GM19463 (cell line): ENCODE measurements at regions not wholly inside any gene's neighbourhood (a gene's known extent, or its start where the extent isn't known, plus 50 kb on each side); places are given as distances from the start of the nearest gene placed in this dataset.
"Not testable (repeated sequence)": the region's sequence is repeated elsewhere in the genome, so short reads cannot be mapped to it uniquely, and the experiment has no call there.

Experiments
- ATAC-seq: cut with Tn5 transposase; IDR thresholded peaks from one replicate; pipeline ENCODE4 v1.9.1; 2021; ENCODE audit warnings: mild to moderate bottlenecking, moderate library complexity; ENCODE audit not compliant: unreplicated experiment

DNA sequence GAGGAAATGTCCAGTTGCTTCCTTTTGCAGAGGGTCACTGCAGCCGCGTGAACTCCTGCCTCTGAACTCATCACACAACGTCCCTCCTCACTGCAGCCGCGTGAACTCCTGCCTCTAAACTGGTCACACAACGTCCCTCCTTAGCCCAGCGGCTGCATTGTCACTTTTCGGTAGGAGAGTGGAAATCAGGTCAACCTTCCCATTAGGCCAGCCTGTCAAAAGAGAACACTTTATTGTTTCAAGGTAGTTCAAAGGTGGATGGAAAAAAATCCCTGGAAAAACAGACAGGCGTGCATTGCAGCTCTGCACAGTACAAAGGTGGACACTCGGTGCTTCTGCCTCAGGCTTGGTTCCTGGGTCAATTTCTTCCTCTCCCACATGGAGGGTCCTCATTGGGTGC lies 280.2 kb downstream of the FOXL1 start:
- no peak for ATAC-seq

DNA sequence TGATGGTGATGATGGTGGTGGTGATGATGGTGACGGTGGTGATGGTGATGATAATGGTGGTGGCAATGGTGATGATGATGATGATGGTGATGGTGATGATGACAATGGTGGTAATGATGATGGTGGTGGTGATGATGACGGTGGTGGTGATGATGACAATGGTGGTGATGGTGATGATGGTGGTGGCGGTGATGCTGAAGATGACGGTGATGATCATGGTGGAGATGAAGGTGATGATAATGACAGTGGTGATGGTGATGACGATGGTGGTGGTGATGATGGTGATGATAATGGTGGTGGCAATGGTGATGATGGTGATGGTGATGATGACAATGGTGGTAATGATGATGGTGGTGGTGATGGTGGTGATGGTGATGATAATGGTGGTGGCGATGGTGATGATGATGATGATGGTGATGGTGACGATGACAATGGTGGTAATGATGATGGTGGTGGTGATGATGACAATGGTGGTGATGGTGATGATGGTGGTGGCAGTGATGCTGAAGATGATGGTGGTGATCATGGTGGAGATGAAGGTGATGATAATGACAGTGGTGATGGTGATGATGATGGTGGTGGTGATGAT lies 283.0 kb downstream of the FOXL1 start:
- ATAC-seq = not testable (repeated sequence)

DNA sequence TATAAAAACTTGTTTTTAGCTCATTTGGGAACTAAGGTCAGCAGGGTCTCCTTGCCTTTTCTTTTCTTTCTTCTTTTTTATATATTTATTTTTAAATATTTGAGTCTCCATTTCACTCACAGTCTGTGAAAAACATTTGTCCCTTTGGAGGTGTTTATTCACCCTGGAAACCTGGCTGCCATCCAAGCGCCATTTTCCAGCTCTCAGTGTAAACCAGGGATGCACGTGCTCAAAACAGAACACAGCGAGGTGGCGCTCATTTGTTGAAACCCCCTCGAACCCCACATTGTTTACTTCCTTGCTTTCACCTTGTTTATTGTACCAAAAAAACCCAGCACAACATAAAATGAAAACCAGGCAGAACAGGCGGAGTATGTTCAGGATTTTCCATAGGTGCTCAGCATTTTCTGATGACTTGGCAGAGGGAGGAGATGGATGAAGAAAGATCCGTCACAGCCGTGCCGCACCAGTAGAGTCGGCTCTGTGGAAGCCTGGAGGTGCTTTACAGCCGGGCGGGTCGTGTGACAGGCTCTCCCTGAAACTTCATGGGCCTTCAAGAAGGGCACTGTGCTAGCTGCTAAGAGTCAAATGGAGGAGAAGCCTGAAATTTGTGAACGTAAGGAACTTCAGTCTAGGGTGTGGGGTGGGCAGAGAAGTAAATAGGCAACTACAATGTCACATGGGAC lies 284.4 kb downstream of the FOXL1 start:
- ATAC-seq = no peak

DNA sequence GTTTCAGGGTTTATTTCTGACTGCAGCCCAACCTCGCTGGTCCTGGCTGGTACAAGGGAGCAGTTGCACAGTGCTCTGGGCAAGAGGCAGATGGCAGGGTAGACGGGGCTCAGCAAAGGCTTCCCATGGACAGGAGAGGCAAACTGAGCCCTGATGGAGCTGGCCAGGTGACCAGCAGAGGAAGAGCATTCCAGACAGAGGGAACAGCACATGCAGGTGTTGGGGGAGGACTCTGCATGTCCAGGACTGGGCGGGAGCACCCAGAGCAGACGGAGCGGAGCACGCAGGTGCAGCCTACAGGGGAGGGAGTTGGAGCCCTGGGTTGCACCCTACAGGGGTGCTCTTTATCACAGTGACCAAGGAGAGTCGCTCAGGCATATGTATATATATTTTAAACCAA lies 285.3 kb downstream of the FOXL1 start:
- ATAC-seq = no peak

DNA sequence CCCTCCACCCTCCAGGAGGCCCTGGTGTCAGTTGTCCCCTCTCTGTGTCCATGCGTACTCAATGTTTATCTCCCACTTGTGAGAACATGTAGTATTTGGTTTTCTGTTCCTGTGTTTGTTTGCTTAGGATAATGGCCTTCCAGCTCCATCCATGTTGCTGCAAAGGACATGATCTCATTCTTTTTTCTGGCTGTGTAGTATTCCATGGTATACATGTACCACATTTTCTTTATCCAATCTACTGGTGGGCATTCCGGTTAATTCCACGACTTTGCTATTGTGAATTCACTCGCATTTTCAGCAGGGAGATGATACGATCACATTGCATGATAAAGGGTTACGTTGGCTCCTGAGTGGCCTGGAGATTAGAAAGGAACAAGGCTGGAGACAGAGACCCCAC lies 286.2 kb downstream of the FOXL1 start:
- no peak for ATAC-seq

DNA sequence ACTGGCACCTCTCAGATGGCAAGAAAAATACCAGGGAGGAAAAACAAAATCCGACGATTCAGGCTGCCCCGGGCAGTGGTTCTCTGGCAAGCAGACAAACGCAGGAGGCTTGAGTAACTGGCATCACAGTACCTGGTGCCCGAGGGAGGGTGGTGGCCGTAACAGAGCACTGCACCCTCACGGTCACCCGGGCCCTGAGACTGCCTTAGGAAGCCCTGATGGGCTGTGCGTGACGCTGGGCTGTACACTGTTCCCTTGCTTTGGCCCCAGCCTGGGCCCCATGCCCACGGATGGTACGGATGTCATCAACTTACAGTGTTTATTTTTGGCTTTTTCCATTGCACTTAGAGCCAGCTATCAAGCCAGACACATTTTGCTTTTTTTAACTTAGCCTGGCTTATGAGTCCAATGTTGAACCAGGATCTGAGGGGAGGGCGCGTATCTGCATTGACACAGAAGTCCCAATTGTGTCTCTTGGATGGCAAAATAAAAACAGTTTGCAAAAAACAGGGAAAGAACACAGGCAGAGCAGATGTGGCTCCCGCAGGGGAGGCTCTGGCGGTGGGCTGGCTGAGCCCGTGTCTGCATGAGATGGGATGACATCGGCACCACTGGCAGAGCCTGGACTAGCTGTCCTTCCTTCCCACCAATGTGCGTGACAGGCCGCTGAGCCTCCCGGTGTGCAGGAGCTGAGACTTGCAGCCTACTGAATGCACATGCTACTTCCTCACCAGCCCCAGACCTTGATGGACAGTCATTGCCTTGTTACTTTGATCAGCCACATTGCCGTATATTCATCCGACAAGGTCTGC lies 287.7 kb downstream of the FOXL1 start:
- ATAC-seq = no peak

DNA sequence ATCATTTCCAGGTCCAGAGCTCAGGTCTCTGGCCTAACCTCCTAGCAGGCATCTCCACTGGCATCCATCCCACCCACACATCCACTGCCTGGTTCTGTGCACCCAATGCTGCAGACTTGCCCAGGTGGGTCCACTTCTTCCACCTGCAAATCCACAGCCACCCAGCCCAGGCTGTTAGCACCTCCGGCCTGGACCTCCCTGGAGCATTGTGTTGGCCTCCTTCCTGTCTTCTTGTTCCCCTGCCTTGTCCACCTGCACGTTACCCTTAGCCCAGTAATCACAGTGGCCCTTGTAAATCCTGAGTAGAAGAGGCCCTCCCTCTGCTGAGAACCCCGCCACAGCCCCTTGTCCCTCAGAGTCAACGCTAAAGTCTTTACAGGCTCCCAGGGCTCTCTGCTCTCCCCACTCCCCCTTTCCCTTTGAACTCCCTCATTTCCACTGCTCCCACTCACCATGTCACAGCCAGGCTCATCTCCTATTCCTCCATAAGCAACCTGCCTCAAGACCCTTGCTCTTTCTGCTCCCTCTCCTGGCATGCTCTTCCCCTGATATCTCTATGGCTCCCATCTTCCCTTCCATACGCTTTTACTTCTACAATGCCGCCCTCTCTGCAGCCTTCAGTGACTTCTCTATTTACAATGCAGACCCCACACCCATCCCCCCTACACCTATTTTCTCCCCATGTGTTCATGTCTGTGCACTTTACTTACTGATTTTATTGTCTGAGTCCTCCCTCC lies 288.8 kb downstream of the FOXL1 start:
- no peak for ATAC-seq

DNA sequence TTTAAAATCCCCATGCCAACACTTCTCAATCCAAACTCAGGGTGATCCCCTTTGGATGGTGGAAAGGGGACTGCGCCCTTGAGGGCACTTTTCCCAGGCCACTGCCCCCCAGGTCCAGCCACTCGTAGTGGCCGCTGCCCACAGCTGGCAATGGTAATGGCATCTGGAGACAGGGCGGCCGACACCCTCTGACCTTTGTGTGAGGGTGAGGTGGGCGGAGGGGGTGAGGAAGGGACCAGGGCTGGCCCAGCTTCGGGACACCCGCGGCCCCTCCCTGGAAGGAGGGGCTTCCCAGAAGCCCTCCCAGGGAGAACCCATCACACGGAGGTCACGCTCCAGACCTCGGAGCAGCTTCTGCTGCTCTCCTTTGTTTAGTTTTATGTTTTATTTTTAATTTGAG lies 289.7 kb downstream of the FOXL1 start:
- ATAC-seq = no peak

DNA sequence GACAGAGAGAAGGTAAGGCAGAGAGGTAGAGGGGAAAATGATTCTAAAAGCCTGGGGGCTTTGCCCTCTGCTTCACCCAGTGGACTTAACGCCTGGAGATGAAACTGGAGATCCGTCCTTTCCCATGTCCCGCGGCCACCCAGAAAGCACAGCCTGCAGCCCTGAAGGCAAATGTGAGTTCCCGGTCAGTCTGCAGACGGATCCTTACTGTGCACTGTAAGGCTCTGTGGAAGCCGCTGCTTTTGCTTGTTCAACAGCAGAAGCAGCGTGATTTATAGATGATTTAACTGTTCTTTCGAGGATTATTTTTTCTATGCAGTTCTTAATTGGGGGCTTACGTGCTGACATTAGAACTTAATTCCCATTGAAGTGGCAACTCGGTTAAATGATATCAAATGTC lies 290.4 kb downstream of the FOXL1 start:
- ATAC-seq = no peak

DNA sequence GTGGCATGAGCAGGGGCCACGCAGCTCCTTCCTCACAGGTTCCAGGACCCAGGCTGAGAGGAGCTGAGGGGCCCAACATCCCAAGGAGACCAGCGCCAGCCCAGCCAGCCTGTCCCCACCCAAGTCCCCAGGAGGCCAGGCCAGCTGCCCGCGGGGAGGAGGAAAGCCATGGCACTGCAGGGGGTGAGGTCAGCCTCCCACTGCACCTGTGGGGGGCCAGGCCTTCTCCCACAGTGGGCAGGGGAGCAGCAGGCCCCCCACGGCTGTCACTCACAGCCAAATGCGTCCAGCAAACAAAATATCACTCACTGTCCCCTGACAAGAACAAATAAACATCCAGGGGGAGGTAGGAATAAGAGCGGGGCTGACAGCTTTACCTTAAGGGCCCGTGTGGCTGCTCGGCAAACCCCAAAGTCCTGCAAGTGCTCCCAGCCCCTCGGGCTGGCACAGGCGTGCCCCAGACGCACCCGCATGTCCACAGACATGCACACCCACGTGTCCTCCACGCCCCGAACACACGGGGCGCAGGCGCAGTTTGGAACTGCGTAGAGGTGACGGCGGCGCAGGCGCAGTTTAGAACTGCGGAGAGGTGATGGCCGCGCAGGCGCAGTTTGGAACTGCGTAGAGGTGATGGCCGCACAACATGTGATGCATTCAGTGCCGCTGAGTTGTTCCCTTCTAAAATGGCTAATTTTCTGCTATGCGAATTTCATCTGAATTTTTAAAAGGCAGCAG lies 291.1 kb downstream of the FOXL1 start:
- ATAC-seq = no peak

DNA sequence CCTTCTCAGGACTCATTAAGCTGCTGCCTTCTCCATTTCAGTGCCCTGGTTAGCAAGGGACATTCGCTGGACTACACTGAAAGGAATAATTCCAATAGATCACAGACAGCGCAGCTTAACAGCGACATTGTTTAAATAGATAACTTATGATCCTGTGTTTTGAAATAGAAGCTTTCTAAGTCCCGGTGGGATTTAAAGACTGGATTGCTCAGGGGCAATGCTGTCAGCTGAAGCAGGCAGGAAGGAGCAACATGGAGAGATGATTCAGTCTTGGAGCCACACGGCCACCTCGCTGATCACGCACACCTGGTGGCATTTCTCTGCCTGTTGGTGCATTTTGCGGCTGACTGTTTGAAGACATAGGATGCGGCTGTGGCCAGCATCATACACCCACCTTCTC lies 292.0 kb downstream of the FOXL1 start:
- no peak for ATAC-seq

DNA sequence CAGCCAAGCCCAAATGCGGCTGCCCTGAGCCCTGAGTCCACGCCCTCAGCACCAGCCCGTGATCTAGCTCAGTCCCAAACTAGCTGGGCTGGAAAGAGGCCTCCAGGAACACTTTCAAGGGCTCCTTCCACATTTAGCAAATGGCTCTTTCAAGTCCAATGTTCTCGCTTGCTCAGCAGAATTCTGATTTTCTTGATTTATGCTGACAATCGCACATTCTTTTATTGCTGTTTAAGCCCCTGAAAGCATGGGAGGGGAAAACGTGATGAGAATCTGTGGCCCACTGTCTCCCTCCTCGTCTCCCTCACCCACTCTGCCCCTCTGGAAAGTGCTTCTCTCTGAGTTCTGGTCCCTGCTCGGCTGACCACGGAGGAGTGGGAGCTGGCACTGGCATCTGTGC lies 293.8 kb downstream of the FOXL1 start:
- no peak for ATAC-seq

DNA sequence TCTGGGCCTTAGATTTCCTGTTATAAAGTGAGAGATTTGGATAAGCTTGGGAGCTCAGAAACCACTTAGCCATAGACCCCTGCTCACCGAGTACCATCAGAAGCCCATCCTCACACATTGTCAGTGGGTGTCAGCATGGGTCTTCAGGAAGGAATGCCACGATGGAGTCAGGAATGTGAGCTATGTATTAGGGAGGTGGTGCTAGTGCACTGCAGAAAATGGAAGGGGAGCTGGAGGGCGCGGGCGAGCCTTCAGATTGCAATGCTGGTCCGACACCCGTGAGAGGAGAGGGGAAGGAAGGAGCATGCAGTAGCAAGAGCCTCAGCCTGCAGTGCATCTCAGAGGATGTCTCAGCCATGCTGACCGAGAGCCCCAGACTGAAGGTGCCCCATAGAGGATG lies 294.5 kb downstream of the FOXL1 start:
- no peak for ATAC-seq

DNA sequence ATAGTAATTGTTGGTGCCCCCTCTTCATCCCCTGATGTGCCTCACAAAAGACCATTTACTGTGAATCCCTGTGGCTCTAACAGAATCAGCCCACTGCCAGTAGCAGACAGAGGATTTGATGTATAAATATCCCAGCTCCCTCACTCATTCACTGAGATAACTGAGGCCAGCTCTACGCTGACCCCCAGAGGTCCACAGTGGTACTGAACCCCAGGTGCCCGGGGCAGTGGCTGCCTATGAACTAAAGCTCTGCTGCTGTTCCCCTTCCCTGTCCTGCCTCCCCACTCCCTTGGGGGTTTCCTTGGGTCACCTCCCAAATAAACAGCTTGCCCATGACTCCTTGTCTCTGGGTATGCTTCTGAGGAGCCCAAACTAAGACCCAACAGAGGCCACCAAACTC lies 295.8 kb downstream of the FOXL1 start:
- ATAC-seq = no peak

DNA sequence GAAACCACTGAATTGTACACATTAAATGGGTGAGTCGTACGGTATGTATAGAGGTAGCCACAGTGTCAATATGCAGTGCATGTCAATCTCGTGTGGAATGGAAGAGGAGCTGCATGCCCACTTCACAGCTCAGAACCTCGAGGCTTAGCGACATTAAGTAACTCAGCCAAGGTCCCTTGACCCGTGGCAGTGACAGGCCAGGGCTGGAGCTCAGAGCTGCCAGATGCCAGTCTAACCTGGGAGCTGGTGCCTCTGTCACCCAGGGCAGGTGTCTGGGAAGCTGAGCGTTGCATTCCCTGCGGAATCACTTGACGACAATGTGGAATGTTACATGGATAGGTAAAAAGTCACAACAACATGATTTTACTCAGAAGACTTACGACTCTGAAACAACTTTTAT lies 298.1 kb downstream of the FOXL1 start:
- ATAC-seq = no peak

DNA sequence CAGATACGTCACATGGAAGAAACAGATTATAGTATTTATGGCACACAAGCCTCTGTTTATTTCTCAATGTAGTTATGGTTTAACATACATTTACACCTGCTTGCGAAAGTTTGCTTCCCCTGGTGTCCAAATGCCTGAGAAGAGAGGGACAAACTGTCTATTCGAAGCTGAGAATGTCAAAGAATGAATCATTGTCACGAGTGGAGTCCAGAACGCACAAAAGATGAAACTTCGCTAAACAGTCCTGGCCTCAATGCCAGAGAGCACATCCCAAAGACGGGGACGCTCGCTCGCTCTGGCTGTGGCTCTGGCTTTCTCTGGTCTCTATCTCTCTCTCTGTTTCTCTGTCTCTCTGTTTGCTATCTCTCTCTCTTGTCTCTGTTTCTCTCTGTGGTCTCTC lies 298.8 kb downstream of the FOXL1 start:
- no peak for ATAC-seq

DNA sequence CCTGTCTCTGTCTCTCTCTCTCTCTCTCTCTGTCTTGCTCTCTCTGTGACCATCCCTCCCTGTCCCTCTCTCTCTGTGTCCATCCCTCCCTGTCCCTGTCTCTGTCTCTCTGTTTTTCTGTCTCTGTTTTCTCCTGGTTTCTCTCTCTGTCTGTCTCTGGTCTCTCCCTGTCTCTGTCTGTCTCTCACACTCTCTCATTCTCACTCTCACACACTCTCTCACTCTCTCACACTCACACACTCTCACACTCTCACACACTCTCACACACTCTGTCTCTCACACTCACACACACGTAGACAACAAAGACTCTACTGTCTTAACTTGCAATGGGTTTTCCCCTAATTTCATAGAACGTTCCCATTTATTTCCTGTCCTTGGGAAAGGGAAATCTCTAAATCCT lies 299.5 kb downstream of the FOXL1 start:
- ATAC-seq = no peak

DNA sequence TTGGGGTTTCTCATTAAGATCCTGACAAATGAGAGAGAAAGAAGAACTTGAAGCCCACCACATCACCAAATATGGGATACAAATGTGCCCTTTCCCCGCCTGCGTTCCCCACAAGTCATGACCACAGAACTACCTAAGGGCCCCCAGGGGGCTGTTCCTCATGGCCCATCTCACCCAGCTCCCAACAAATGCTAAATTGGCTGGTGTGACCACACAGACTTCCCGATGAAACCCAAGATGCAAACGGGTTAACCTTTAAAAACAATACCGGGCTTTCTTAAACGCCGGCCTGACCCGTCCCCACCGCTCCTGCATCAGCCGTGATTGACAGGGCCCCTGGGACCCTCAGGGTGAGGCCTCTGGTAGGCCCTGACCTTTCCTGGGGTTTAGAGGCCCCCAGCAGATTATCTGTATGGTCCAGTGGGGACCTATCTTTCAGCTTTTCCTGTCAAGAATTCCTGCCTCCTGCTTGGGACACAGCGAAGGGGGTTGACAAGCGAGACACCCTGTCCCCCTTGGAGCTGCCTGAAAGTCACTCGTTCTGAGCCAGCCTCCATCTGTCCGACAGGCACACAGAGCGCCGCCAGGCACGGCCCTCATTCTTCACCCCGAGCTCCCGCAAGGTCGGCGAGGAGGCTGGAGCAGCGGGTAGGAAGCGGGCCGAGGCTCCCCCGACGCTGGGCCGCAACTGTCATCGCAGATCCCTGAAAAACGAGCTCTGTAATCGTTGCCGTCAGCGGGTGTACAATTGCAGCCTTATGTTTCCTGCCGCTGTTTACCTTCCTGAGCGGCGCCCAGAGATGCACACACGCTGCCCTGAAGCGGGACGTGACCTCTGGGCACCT lies 300.1 kb downstream of the FOXL1 start:
- ATAC-seq = no peak

DNA sequence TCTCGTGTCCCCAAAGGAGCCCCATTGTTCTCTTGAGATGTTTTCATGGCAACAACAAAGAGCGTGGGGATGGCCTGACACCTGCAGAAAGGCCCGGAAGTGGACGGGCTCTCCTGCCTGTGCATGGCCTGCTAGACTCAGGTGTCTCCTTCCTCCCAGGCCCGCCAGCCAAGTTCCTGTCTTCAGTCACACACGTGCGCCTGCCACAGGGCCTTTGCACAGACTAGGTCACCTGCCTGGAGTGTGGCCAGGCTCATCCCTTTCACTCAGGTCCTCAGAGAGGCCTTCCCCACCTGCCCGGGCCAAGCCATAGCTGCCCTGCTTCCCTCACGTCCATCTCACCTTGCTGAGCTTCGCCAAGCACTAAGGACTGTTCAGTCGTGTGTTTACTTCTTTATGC lies 300.9 kb downstream of the FOXL1 start:
- no peak for ATAC-seq
